ENCODE measurements at regions not wholly inside any gene's neighbourhood (a gene's known extent, or its start where the extent isn't known, plus 50 kb on each side); places are given as distances from the start of the nearest gene placed in this dataset.

DNA sequence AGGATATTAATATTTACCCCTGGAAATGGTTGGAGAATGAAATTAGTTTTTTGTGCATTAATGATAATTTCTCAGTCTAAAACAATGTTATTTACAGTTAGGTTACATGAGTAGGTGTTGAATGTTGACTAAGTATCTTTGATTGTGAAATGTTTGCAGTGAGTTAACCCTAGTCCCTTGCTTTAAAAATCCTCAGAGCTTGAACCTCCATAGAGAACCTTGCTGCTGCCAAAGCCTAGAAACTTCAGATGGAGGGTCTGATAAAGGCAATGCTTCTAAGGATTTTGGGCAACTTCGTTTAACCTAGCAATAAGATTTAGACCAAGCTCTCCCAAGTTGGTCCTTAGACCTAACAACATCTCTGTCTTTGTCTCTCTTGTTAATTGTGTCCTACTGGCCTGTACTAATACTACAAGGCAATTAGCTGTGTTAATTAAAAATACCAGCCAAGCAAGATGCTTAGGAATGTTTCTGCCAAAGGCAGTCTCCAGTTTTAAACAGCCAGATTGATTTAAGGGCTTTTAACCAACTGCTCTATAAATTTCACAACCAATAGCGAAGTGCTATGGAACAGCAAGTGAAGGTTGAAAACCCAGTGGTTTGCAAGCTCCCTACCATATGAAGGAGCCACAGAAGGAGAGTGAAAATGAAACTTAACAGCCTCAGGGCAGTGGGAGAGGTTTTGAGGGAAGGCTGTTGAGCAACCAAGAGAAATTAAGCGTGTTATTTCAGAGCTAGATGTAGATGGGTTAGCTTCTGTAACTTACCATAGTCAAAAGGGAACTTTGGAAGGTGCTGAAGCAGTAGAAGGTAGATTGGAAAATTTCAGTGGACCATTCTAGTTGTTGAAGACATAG, 295.9 kb upstream of the ANO5 start:
- in situ Hi-C loops (cut with HindIII; ENCODE audit: low sequenced_read_pairs) = no loop called here
- no peak for DNase-seq (ENCODE audit: low spot score)

DNA sequence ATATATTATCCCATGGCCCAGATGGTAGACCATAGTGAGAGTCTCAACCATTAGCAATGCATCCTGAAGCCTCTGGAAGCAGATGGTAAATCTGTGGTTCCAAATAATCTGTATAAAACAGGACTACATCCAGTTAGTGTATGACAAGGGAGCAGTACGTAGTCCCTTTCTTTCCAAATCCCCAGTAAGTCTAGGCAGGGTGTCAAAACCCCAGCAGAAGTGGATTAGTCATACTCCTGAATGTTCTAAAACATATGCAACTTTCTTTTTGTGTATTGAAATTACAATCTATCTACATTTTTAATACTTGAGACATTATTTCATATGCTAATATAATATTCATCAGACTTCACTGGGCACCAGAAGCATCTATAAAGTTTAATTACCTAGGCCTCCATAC, 295.1 kb upstream of the ANO5 start:
- no peak for DNase-seq (ENCODE audit: low spot score)
- in situ Hi-C loops (cut with HindIII; ENCODE audit: low sequenced_read_pairs) = no loop called here

DNA sequence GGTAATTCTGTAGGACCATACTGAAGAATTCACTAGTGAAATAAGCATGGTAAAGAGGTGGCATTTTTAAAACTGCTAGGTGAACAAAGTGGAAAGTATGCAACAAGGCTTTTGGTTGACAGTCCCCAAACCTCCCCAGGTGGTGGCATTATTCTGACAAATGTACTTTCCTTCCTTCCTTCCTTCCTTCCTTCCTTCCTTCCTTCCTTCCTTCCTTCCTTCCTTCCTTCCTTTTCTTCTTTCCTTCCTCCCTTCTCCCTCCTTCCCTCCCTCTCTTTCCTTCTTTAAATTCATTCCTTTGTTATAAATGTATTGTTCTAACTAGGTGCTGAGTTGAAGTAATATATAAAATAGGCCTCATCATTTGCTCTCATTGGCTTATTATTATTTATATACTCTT, 284.7 kb upstream of the ANO5 start:
- DNase-seq (ENCODE audit: low spot score) = no peak
- in situ Hi-C loops (cut with HindIII; ENCODE audit: low sequenced_read_pairs) = no loop called here

DNA sequence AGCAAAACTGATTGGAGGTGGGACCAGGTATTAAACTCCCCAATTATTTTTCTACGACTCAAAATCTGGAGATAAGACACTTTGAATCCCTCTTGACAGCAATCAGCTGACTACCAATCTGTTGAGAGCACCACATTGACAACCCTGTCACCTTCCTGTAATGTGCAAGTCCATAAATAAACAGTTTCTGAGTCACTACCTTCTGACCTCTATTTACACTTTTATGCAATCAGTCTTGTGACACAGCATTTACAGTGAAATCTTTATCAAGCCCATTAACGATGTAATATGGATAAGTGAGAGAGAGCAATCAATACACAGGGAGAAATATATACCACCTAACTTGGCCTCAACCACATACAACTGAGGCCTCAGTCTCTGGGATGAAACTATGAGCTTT, 283.7 kb upstream of the ANO5 start:
- in situ Hi-C loops (cut with HindIII; ENCODE audit: low sequenced_read_pairs) = no loop called here
- no peak for DNase-seq (ENCODE audit: low spot score)

DNA sequence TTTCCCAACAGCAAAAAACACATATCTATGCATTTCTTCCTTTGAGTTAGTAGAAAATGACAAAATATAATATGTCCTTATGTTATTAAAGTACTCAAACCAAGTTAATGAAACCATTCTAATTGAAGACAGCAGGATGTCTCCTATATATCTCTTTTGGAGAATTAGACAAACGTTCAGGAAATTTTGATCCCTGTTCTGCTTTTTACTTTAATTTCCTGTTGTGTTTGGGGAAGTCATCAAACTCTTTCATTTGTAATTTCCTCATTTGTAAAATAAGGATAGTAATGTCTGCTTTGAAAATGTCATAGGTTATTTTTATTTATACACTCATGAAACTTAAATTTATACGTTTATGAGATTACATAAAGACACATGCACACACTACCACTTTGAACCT, 281.8 kb upstream of the ANO5 start:
- in situ Hi-C loops (cut with HindIII; ENCODE audit: low sequenced_read_pairs) = no loop called here

DNA sequence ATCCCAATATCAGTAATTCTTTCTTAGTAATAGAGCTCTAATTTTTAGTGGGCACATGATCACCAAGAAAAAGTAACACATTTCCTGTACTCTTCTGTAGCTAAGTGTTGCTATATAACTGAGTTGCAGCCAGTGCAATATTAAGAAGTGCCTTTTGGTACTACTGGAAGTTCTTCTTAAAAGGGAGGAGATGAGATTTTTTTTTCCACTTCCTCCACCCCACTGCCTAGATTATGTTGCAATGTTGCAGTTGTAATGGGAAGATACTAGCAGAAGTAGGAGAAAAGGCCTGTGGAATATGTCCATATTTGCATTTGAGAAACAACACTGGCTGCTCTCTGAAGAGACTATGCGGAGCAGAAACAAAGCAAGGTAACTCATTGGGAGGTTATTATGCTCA, 280.6 kb upstream of the ANO5 start:
- in situ Hi-C loops (cut with HindIII; ENCODE audit: low sequenced_read_pairs) = no loop called here
- DNase-seq (ENCODE audit: low spot score) = no peak

More for the DNA sequence above, 281.8 kb upstream of the ANO5 start:
- DNase-seq (ENCODE audit: low spot score) = no peak

DNA sequence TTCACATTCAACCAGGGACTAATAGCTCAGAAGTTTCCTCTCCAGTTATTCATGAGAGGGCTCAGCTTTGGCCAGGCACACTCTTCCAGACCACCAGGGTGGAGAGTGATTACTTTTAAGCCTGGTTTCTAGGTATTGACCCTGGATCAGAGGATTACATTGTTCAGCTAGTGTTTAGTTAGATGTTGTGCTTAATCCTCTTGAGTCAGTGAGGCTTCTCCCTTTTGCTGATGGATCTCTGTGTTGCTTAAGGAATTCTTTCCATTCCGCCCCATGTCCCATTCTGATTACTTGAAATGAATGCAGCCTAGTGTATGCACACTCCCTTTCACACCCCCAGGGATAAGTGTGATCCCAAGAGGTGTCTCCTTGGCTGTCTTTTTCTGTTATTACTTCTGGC, 271.7 kb upstream of the ANO5 start:
- in situ Hi-C loops (cut with HindIII; ENCODE audit: low sequenced_read_pairs) = no loop called here
- DNase-seq (ENCODE audit: low spot score) = no peak

DNA sequence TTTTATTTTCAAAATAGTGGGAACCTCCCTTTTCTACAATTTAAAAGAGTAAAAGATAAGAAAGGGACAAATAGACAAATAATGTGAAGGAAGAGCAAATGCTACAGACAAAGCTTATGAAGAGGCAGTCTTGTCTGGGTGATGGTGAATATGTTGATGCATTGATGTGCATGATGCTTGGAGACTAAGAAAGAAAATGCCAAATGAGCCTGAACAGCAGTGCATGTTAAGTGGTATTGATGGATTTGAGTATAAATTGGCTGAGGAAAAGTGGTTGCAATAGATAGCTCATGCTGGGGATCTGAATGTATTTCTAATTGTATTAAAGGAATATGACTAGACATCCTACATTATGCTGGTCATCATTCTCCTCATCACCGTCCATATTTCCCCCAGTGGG, 268.6 kb upstream of the ANO5 start:
- in situ Hi-C loops (cut with HindIII; ENCODE audit: low sequenced_read_pairs) = no loop called here
- no peak for DNase-seq (ENCODE audit: low spot score)

DNA sequence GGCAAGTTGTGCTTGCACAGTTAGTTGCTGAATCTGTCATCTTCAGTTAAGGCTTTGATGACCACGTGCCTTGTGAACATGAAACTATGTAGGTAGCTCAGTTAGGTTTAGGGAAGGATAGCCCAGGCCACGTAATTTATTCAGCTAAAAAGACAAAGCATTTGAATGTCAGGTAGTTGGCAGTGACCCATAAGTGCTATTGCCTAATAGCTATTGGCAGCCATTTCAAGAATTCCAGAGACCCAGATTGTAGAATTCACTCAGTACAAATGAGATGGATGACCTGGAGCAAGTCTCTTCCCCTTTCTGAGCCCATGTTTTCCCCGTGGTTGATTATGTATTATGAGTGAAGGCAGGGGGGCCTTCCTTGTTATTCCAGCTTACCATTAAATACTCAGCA, 265.3 kb upstream of the ANO5 start:
- in situ Hi-C loops (cut with HindIII; ENCODE audit: low sequenced_read_pairs) = no loop called here
- no peak for DNase-seq (ENCODE audit: low spot score)

DNA sequence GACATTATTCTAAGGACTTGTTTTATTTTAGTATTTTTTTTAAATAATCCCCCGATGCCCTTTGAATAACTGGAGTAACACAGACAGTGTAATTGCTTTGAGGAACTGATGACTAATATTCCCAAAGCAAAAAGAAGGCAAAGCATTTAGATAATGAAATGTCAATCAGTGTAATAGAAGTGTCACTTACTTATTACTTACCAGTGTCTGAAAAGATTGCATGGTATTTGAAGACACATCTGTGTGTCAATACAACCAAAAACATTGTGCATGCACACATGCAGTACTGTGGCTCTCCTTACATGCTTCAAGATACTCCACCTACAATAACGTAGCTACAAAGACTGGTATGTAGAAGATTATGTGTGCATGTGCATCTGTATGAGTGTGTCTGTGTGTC, 264.0 kb upstream of the ANO5 start:
- in situ Hi-C loops (cut with HindIII; ENCODE audit: low sequenced_read_pairs) = no loop called here
- DNase-seq (ENCODE audit: low spot score) = no peak

DNA sequence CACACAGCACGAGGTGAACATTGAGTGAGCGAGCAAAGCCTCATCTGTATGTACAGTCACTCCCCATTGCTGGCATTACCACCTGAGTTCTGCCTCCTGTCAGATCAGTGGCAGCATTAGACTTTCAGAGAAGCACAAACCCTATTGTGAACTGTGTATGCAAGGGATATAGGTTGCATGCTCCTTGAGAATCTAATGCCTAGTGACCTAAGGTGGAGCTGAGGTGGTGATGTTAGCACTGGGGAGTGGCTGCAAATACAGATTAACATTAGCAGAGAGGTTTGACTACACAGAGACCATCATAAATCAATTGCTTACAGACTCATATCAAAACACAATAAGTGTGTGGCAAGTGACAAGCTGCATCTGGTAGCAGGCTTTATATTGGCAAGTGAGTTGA, 262.5 kb upstream of the ANO5 start:
- DNase-seq (ENCODE audit: low spot score) = no peak
- in situ Hi-C loops (cut with HindIII; ENCODE audit: low sequenced_read_pairs) = no loop called here

DNA sequence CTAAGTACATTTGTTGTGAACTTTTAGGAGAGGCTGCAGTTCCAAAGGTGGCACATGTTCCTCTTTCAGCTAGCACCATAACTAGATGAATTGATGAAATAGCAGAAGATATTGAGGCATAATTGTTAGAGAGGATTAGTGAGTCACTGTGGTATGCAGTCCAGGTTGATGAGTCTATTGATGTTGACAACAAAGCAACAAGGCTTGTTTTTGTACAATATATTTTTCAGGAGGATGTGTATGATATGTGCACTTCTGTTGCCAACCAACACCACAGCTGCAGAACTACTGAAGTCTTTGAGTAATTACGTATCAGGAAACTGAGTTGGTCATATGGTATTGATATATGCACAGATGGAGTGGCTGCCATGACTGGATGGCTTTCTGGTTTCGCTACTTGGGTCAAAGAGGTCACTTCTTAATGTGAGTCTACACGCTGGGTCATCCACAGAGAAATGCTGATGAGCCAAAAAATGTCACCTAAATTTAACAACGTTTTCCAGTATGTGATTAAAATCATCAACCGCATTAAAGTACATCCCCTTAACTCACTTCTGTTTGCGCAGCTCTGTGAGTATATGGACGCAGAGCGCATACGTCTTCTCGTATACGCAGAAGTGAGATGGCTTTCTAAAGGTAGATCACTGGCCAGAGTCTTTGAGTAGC, 261.3 kb upstream of the ANO5 start:
- in situ Hi-C loops (cut with HindIII; ENCODE audit: low sequenced_read_pairs) = no loop called here
- DNase-seq (ENCODE audit: low spot score) = no peak

DNA sequence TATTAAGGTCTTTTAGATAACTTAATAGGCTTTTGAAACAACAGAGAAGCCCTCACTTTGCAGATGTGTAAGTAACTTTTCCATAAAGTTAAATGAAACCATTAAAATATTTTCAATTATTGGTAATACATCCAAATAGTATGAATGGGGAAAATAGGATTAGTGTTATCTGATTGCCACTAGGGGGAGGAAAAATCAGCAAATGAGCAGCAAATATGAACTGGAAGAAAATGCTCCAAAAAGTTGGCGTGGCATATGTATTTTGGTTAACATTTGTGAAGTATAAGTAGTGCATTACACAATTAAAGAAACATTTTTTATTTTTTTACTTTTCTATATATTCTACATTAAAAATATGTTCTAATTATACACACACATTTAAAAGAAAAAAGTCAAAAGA, 259.8 kb upstream of the ANO5 start:
- in situ Hi-C loops (cut with HindIII; ENCODE audit: low sequenced_read_pairs) = no loop called here
- DNase-seq (ENCODE audit: low spot score) = peak; percentile 5

DNA sequence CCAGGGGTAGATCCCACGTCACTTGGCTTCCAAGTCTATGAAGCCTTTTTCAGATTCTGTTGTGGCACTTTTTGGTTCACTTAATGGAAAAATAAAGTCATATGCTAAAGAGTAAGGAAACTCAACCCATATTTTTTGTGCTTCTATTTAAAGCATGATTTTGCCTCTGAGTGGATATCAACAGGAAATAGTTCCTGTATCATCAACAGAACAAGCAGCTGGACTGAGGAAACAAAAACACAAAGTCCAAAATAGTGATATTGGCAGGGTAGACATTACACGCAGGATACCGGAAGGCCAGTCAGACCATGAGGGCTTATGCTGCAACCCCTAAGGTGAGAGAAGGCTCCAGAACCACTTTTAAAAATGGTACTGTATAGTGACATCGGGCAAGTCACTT, 248.3 kb upstream of the ANO5 start:
- in situ Hi-C loops (cut with HindIII; ENCODE audit: low sequenced_read_pairs) = no loop called here
- DNase-seq (ENCODE audit: low spot score) = no peak

DNA sequence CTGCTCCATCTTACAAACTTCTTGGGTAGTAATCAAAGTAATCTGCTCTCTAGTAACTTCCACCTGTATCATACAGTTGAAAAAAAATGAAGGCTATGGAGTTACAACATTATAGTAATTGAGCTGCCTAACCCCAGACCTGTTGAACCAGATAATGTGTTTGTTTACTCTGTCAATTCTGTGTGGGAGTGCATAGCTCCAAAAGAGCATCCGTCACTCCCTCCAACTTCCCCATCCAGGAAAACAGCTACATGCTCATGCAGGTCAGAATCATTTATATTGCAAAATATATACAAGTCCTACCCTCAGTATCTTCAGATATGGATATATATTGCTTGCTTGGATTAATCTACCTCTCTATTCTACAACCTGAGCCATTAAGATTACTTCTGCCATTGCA, 244.0 kb upstream of the ANO5 start:
- in situ Hi-C loops (cut with HindIII; ENCODE audit: low sequenced_read_pairs) = no loop called here
- DNase-seq (ENCODE audit: low spot score) = no peak

DNA sequence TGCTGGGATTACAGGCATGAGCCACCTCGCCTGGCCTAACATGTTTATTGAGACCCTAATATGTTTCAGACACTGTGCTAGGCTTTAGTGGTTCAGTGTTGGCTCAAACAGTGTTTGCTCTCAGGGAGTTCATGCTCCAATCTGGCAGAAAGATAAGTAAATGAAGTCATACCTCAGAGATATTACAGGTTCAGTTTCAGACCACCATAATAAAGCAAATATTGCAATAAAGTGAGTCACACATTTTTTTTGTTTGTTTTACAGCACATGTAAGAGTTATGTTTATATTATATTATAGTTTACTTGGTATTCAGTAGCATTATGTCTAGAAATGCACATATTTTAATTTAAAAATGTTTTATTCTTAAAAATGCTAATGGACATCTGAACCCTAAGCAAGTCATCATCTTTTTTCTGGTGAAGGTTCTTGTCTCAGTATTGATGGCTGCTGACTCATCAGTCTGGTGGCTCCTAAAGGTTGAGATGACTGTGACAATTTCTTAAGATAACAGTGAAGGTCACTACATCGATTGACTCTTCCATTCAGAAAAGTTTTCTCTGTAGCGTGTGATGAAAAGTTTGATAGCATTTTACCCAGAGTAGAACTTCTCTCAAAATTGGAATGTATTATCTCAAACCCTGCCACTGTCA, 243.0 kb upstream of the ANO5 start:
- in situ Hi-C loops (cut with HindIII; ENCODE audit: low sequenced_read_pairs) = no loop called here
- no peak for DNase-seq (ENCODE audit: low spot score)

DNA sequence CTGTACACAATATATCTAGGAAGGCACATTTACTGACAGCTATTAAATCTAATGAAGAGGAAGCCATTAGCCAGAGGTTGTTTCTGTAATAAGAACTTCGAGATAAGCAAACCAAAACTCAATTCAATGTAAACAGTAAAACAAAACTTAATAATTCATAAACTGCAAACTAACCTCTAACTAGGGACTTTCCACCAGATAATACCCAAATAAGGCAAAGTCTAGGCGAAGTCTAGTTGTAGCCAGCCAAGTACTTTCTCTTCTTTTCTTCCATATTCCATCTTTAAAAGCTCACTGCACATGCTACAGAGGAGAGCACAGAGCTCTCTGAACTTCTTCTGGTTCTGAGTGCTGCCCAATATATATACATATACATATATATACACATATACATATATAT, 229.9 kb upstream of the ANO5 start:
- in situ Hi-C loops (cut with HindIII; ENCODE audit: low sequenced_read_pairs) = no loop called here
- no peak for DNase-seq (ENCODE audit: low spot score)

DNA sequence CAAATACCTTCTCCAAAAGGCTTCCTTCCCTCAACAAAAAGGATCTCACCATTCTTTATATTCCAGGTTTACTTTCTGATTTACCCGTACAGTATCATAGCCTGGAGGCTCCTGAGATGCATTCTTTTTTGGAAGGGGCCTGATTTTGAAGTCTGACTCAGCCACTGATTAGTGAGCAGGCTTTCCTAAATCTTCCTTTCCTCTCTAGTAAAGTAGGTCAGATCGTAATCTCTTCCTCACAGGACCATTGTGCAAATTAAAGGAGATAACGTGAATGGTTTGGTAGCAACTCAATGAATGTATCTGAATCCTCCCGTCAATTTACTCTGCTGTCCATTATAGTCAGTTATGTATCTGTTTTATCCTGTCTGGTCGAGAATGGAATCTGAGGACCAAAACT, 227.7 kb upstream of the ANO5 start:
- DNase-seq (ENCODE audit: low spot score) = no peak
- in situ Hi-C loops (cut with HindIII; ENCODE audit: low sequenced_read_pairs) = no loop called here

DNA sequence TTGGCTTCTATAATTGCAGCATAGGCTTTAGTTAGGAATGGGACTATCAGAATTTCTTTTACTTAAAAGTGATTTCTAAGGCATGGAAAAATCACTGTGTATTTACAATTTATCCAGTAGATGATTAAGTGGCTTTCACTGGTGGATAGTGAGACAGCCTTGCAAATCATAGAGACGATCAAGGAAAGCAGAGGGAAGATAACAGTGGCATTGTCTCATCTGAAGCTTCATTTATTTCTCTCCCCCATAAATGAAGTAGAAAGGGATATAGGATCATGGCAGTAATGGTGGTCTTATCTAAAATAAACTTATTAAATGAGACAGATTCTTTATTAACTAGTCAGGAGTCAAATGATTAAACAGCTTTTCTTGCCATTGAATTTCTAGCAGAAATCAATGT, 224.2 kb upstream of the ANO5 start:
- in situ Hi-C loops (cut with HindIII; ENCODE audit: low sequenced_read_pairs) = no loop called here
- no peak for DNase-seq (ENCODE audit: low spot score)

DNA sequence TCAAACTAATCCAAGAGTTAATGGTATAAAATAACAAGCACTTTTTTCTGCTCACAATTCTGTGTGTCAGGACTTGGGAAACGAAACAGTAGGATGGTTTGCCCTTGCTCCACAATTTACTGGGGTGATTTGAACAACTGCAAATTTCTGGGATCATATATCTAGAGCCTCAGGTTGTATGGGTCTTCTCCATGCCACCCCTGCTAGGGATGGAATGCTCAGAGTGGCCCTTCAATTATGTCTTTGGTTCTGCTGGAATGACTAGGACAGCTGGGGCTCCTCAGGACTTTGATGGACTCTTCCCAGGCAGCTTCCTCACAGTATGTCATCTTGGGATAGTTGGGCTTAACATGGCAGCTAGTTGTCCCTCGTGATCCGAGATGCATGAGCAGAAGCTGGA, 223.0 kb upstream of the ANO5 start:
- in situ Hi-C loops (cut with HindIII; ENCODE audit: low sequenced_read_pairs) = no loop called here
- DNase-seq (ENCODE audit: low spot score) = no peak

DNA sequence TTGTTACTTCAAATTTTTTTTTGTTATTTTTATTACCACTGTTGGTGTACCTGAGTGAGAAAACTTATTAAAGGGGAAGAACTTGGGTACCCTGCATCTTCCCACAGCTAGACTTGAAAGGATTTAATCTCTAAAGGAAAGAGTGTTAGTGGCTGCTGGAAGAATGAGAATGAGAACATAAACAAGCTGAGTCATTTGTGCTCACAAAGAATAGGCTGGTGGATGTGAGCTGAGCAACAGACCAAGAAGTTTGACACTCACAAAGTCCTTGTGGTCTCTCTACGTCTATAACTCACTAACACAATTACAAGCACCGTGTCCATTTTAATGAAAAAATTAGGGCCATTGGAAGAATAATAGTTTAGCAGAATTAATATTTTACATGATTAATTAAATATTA, 217.6 kb upstream of the ANO5 start:
- in situ Hi-C loops (cut with HindIII; ENCODE audit: low sequenced_read_pairs) = no loop called here
- DNase-seq (ENCODE audit: low spot score) = no peak
